ENCODE measurements at regions not wholly inside any gene's neighbourhood (a gene's known extent, or its start where the extent isn't known, plus 50 kb on each side); places are given as distances from the start of the nearest gene placed in this dataset.
"Not testable (repeated sequence)": the region's sequence is repeated elsewhere in the genome, so short reads cannot be mapped to it uniquely, and the experiment has no call there.

DNA sequence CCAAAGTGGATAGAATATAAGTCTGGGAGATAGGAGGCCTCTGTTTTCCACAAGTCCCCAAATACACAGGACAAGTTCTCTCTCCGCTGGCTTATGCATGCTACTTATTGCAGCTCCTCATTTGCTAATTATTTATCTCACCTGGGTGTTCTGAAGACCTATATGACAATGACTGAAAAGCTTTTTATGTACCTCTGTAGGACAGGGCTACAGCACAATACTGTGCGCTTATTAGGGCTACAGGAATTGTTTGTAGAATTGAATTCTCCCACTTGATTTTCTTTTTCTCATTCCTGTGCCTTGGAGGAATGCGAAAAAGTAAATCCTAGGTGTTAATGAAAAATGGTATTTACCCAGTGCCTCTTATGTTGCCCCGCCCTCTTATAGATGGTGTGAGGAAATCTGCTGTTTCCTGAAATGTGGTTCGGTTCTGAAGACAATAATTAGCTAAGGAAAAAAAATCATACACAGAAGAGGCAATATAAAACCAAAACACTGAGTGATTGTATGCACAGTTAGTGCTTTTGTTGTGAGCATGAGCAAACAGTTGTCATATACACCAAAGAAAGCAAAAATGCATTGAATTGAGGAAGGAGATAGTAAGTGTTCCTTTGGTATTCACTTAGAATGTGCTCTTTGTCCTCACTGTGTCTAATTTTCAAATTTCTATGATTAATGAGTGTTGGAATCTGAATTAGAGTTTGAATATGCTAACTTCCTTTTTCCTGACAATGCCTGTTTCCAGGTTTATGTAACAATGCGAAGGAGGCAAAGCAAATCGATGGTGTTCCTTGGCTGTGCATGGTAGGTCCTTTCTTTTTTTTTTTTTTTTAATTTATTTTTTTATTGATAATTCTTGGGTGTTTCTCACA is 78.7 kb upstream of the PNPT1 start:
- no peak for DNase-seq (ENCODE audit: low read depth, low spot score)
- TF ChIP-seq, protein P1, sequence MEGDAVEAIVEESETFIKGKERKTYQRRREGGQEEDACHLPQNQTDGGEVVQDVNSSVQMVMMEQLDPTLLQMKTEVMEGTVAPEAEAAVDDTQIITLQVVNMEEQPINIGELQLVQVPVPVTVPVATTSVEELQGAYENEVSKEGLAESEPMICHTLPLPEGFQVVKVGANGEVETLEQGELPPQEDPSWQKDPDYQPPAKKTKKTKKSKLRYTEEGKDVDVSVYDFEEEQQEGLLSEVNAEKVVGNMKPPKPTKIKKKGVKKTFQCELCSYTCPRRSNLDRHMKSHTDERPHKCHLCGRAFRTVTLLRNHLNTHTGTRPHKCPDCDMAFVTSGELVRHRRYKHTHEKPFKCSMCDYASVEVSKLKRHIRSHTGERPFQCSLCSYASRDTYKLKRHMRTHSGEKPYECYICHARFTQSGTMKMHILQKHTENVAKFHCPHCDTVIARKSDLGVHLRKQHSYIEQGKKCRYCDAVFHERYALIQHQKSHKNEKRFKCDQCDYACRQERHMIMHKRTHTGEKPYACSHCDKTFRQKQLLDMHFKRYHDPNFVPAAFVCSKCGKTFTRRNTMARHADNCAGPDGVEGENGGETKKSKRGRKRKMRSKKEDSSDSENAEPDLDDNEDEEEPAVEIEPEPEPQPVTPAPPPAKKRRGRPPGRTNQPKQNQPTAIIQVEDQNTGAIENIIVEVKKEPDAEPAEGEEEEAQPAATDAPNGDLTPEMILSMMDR (IDR thresholded peaks at IDR 0.05; ENCODE audit: low read depth, low read length), result no peak
- in situ Hi-C loops (cut with HindIII; ENCODE audit: low sequenced_read_pairs), result no loop called here
- H3K4me3 ChIP-seq (ENCODE audit: low read depth, low read length), result no peak overlapping the region

DNA sequence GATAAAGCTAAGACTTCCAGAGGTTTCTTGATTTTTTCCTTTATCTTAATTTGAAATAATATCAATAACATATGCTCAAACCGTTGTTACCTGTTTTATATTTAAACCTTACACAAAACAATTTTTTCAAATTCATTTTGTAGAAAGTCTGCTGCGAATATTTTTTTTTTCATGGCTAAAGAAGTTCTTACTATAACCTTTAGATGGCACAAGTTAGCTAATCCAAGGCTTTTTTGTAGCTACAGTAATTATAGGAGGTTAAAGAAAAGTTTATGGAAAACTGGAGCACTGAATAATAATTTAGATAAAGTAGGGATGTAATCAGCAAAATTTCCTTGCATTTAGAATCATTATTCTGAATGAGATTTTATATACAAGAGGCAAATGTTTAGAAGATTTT is 78.0 kb upstream of the PNPT1 start:
- DNase-seq (ENCODE audit: low read depth, low spot score), result peak; percentile 67
- in situ Hi-C loops (cut with HindIII; ENCODE audit: low sequenced_read_pairs), result no loop called here
- H3K4me3 ChIP-seq (ENCODE audit: low read depth, low read length), result no peak overlapping the region

DNA sequence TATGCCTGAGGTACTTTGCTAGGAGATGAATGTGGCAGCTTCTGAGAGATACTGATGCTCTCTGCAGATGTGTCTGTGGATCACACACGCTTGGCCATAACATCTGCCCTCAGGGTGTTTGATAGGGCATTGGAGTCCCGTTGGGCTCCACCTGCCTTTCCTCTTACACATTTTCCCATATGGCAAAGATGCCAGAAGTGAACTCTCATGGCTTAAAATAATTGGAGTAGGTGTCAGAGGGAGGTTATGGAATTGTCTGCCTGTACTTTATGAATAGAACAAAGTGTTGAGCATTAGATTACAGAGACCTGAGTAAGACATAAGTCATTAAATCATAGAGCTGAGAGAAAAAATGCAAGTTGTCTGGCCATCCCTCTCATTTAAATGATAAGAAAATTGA is 75.3 kb upstream of the PNPT1 start:
- no peak for DNase-seq (ENCODE audit: low read depth, low spot score)
- in situ Hi-C loops (cut with HindIII; ENCODE audit: low sequenced_read_pairs), result no loop called here
- H3K4me3 ChIP-seq (ENCODE audit: low read depth, low read length), result no peak overlapping the region
- TF ChIP-seq, protein P1 (IDR thresholded peaks at IDR 0.05; ENCODE audit: low read depth, low read length), result no peak

More for the DNA sequence above, 78.0 kb upstream of the PNPT1 start:
- TF ChIP-seq, protein P1 (IDR thresholded peaks at IDR 0.05; ENCODE audit: low read depth, low read length), result peak; percentile 62

DNA sequence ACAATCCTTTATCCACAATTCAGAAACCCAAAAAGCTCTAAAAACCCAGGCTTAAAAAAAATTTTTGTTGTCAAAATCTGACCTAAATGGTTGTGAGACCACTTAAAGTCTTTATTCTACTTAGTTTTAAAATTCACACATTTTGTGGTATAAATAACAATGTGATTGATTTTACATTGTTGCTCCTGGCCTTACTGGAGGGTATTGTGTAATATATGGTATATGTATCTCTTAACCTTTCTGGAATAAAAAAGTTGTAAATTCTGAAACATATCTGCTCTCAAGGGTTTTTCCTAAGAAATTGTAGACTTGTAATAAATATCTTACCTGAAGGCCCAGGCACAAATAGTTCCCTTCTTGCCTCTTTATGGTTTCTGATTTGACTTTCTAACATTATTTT is 73.3 kb upstream of the PNPT1 start:
- in situ Hi-C loops (cut with HindIII; ENCODE audit: low sequenced_read_pairs), result no loop called here
- TF ChIP-seq, protein P1 (IDR thresholded peaks at IDR 0.05; ENCODE audit: low read depth, low read length), result no peak
- DNase-seq (ENCODE audit: low read depth, low spot score), result no peak
- H3K4me3 ChIP-seq (ENCODE audit: low read depth, low read length), result no peak overlapping the region

DNA sequence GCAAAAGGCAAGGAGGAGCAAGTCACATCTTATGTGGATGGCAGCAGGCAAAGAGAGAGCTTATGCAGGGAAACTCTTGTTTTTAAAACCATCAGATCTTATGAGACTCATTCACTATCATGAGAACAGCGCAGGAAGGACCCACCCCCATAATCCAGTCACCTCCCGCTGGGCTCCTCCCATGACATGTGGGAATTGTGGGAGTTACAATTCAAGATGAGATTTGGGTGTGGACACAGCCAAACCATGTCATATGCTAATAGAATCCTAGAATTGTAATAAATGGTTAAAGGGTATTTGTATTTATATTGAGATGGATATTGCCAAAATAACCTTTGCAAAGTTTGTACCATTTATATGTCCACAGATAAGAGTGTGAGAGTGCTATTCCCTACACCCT is 72.1 kb upstream of the PNPT1 start:
- H3K4me3 ChIP-seq (ENCODE audit: low read depth, low read length); DNase-seq (ENCODE audit: low read depth, low spot score); in situ Hi-C loops (cut with HindIII; ENCODE audit: low sequenced_read_pairs): not testable (repeated sequence)

DNA sequence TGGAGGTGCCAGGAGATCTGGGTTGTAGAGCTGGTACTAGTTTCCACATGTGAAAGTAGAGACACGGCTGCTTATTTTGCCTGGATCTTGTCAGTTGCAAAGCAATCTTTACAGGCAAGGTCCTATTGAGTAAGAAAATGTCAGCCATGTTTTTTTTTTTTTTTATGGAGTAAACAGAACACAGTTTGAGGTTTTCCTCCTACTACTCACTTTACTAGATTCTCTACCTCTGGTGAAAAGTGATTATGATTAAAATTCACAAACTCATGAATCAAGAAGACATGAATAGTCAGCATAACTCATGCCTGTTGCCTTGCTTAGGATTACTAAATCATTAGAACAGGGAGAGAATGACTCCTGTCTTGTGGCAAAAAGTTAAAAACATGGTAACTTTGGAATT is 70.1 kb upstream of the PNPT1 start:
- TF ChIP-seq, protein P1 (IDR thresholded peaks at IDR 0.05; ENCODE audit: low read depth, low read length), result no peak
- no peak for DNase-seq (ENCODE audit: low read depth, low spot score)
- no peak overlapping the region for H3K4me3 ChIP-seq (ENCODE audit: low read depth, low read length)
- in situ Hi-C loops (cut with HindIII; ENCODE audit: low sequenced_read_pairs), result no loop called here

DNA sequence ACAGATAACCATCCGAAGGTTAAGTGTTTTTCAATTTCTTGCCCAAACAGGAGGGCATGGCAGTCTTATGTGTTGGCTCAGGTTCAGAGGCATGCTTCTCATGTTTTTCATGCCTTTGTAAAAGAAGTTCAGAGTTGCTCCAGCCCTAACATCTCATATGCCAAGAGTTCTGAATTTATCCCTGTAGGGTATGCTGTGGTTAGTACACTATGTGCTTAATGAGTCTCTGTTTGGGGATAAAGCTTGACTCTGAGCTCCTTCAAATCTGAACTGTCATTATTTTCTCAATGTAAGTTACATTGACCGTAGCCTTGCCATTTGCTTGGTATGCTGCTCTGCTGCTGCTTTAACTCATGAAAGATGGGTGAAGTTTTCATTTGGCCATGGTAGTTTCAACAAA is 67.9 kb upstream of the PNPT1 start:
- no peak overlapping the region for H3K4me3 ChIP-seq (ENCODE audit: low read depth, low read length)
- DNase-seq (ENCODE audit: low read depth, low spot score), result peak; percentile 50
- in situ Hi-C loops (cut with HindIII; ENCODE audit: low sequenced_read_pairs), result no loop called here
- TF ChIP-seq, protein P1 (IDR thresholded peaks at IDR 0.05; ENCODE audit: low read depth, low read length), result no peak

Measured in astrocyte of the spinal cord (primary cell).